ENCODE measurements at regions not wholly inside any gene's neighbourhood (a gene's known extent, or its start where the extent isn't known, plus 50 kb on each side); places are given as distances from the start of the nearest gene placed in this dataset.

DNA sequence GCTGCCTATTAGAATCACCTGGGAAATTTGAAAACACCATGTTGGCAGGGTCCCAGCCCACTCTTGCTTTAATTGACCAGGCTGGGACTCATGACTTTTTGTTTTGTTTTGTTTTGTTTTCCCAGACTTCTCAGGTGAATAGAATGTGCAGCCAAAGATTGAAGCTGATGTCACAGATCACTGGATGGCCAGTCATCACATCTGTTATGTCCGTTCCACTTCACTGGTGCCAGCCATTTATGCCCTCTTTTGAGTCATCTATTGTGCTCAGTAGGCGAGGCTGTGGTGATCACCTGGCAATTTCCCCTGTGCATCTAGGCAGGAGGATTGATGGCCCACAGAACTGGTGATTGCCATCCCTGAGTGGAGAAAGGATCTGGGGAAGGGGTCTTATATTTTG, 297.3 kb downstream of the INSC start:
- TF ChIP-seq, protein P1, sequence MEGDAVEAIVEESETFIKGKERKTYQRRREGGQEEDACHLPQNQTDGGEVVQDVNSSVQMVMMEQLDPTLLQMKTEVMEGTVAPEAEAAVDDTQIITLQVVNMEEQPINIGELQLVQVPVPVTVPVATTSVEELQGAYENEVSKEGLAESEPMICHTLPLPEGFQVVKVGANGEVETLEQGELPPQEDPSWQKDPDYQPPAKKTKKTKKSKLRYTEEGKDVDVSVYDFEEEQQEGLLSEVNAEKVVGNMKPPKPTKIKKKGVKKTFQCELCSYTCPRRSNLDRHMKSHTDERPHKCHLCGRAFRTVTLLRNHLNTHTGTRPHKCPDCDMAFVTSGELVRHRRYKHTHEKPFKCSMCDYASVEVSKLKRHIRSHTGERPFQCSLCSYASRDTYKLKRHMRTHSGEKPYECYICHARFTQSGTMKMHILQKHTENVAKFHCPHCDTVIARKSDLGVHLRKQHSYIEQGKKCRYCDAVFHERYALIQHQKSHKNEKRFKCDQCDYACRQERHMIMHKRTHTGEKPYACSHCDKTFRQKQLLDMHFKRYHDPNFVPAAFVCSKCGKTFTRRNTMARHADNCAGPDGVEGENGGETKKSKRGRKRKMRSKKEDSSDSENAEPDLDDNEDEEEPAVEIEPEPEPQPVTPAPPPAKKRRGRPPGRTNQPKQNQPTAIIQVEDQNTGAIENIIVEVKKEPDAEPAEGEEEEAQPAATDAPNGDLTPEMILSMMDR (IDR thresholded peaks at IDR 0.05), result no peak
- TF ChIP-seq POLR2A (IDR thresholded peaks at IDR 0.05), result no peak
